GM06990 (cell line): ENCODE measurements at regions not wholly inside any gene's neighbourhood (a gene's known extent, or its start where the extent isn't known, plus 50 kb on each side); places are given as distances from the start of the nearest gene placed in this dataset.

Experiments used
- DNase-seq: peaks from one replicate; pipeline ENCODE4 v3.0.0-alpha.2; 2011; ENCODE audit not compliant: insufficient read length; ENCODE audit errors: extremely low read depth
- H3K27me3 ChIP-seq: replicated peaks from 2 replicates; pipeline ENCODE4 v1.6.0; 2011; ENCODE audit warnings: low read length; ENCODE audit not compliant: control insufficient read depth, insufficient read depth
- H3K36me3 ChIP-seq: 2 replicates; pipeline ENCODE4 v1.5.1; 2011; ENCODE audit warnings: low read length; ENCODE audit not compliant: control insufficient read depth, insufficient read depth
- H3K4me3 ChIP-seq: replicated peaks from 2 replicates; pipeline ENCODE4 v1.5.1; 2011; ENCODE audit warnings: low read depth, mild to moderate bottlenecking, control low read depth, low read length
- CTCF ChIP-seq: IDR thresholded peaks from 2 replicates; pipeline ENCODE4 v1.5.1; 2011; ENCODE audit warnings: low read length, control low read depth, mild to moderate bottlenecking, inconsistent platforms; ENCODE audit not compliant: insufficient read depth, poor library complexity, severe bottlenecking

DNA sequence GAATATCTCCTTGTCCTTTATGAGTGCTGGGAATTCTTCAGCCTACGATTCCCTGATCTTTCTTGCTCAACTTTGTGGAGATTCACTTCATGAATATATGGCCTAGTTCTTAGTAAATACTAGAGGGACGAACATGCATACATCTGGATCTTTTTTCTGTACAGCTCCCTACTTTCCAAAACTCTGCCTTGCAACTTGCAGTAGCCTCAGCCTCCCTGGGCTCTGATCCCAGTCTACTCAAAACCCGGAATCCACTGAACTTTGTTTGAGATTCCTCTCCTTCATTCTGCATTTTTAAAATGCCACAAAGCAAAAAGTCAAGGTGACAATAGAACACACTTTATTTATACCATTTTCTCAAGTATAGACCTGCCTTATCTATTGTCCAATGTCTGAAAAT, 50.0 kb upstream of the PCDH7 start:
- H3K4me3 ChIP-seq, result no peak overlapping the region
- no peaks in the 10 kb centered on the region for H3K36me3 ChIP-seq
- H3K27me3 ChIP-seq, result no peaks in the 10 kb centered on the region
- no peak for DNase-seq
- TF ChIP-seq CTCF, result no peak
